Neural cell (in vitro differentiated cells): ENCODE measurements at regions not wholly inside any gene's neighbourhood (a gene's known extent, or its start where the extent isn't known, plus 50 kb on each side); places are given as distances from the start of the nearest gene placed in this dataset.

Experiments used
- EP300 ChIP-seq: fragments of 450-650 bp; conservative IDR thresholded peaks from 2 replicates; pipeline ENCODE4 v1.6.1; 2014; ENCODE audit warnings: antibody characterized with exemption, mild to moderate bottlenecking, moderate library complexity; ENCODE audit not compliant: poor library complexity, severe bottlenecking
- EZH2 ChIP-seq: fragments of 200-600, 300-800 bp; shearing (Covaris generic), sonication (generic); IDR thresholded peaks from 2 replicates; pipeline ENCODE4 v1.6.1; 2014; ENCODE audit warnings: antibody characterized with exemption, low read length, borderline replicate concordance, mild to moderate bottlenecking; ENCODE audit not compliant: insufficient read depth, poor library complexity, severe bottlenecking
- RAD21 ChIP-seq: fragments of 450-650 bp; conservative IDR thresholded peaks from 2 replicates; pipeline ENCODE4 v1.6.1; 2014; ENCODE audit warnings: antibody characterized with exemption, mild to moderate bottlenecking, moderate library complexity
- REST ChIP-seq: IDR thresholded peaks from 2 replicates; pipeline ENCODE4 v1.6.1; 2012; ENCODE audit warnings: borderline replicate concordance
- SMC3 ChIP-seq: fragments of 450-650 bp; conservative IDR thresholded peaks from 2 replicates; pipeline ENCODE4 v1.6.1; 2014; ENCODE audit warnings: antibody characterized with exemption, mild to moderate bottlenecking, moderate library complexity; ENCODE audit not compliant: poor library complexity
- TF ChIP-seq, protein P1 (sequence below): fragments of 450-650 bp; IDR thresholded peaks from 2 replicates; pipeline ENCODE4 v1.5.1; 2014; ENCODE audit warnings: antibody characterized with exemption, mild to moderate bottlenecking, moderate library complexity; ENCODE audit not compliant: poor library complexity, severe bottlenecking

DNA sequence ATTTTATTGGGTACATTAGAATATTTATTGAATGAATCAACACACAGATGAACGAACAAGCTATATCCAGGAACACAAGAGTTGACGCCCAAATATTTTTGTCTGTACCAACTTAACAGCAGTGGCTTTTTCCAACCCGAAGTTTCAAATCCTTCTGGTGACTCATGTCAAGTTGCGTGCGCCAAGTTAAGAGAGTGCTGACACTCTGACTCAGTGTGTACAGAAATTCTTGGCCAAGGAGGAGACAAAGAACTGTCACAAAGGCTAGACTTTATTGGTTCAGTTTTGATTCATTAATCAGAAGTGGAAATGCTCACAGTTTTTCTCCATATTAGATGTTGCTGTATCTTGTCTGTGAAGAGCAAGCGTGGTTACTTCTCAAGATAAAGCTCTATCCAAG is 59.6 kb upstream of the TSC22D2 start:
- no peak for TF ChIP-seq RAD21
- no peak for TF ChIP-seq SMC3
- TF ChIP-seq, protein P1, sequence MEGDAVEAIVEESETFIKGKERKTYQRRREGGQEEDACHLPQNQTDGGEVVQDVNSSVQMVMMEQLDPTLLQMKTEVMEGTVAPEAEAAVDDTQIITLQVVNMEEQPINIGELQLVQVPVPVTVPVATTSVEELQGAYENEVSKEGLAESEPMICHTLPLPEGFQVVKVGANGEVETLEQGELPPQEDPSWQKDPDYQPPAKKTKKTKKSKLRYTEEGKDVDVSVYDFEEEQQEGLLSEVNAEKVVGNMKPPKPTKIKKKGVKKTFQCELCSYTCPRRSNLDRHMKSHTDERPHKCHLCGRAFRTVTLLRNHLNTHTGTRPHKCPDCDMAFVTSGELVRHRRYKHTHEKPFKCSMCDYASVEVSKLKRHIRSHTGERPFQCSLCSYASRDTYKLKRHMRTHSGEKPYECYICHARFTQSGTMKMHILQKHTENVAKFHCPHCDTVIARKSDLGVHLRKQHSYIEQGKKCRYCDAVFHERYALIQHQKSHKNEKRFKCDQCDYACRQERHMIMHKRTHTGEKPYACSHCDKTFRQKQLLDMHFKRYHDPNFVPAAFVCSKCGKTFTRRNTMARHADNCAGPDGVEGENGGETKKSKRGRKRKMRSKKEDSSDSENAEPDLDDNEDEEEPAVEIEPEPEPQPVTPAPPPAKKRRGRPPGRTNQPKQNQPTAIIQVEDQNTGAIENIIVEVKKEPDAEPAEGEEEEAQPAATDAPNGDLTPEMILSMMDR = no peak
- TF ChIP-seq EZH2 = no peak
- TF ChIP-seq EP300 = no peak
- no peak for TF ChIP-seq REST
